GM19397 (cell line): ENCODE measurements at regions not wholly inside any gene's neighbourhood (a gene's known extent, or its start where the extent isn't known, plus 50 kb on each side); places are given as distances from the start of the nearest gene placed in this dataset.

Experiments used
- ATAC-seq: cut with Tn5 transposase; IDR thresholded peaks from one replicate; pipeline ENCODE4 v1.9.1; 2021; ENCODE audit warnings: mild to moderate bottlenecking, moderate library complexity; ENCODE audit not compliant: unreplicated experiment

- no peak for ATAC-seq
Measured at GRCh38 chr4:129345609-129346008, 249.7 kb downstream of the C4orf33 start.

GRCh38 chr4:129346036-129346435 lies 250.1 kb downstream of the C4orf33 start:
- no peak for ATAC-seq

GRCh38 chr4:129346734-129347133 lies 250.8 kb downstream of the C4orf33 start:
- no peak for ATAC-seq

- ATAC-seq: no peak
Measured at GRCh38 chr4:129350834-129351721, 255.1 kb downstream of the C4orf33 start.

- ATAC-seq: no peak
Measured at GRCh38 chr4:129352480-129352879, 256.5 kb downstream of the C4orf33 start.

GRCh38 chr4:129353490-129353889 lies 257.5 kb downstream of the C4orf33 start:
- ATAC-seq: no peak

- ATAC-seq: no peak
Measured at GRCh38 chr4:129355031-129355430, 259.1 kb downstream of the C4orf33 start.

GRCh38 chr4:129355516-129355915 lies 259.6 kb downstream of the C4orf33 start:
- no peak for ATAC-seq

GRCh38 chr4:129358571-129358970 lies 262.6 kb downstream of the C4orf33 start:
- no peak for ATAC-seq

- ATAC-seq: no peak
Measured at GRCh38 chr4:129359461-129359860, 263.5 kb downstream of the C4orf33 start.

- peak; percentile 81 for ATAC-seq
Measured at GRCh38 chr4:129362691-129363274, 266.8 kb downstream of the C4orf33 start.

- ATAC-seq: no peak
Measured at GRCh38 chr4:129364747-129365452, 268.9 kb downstream of the C4orf33 start.

- ATAC-seq: no peak
Measured at GRCh38 chr4:129369361-129370010, 273.5 kb downstream of the C4orf33 start.

GRCh38 chr4:129371065-129371464 lies 275.1 kb downstream of the C4orf33 start:
- ATAC-seq: no peak

- no peak for ATAC-seq
Measured at GRCh38 chr4:129371926-129372325, 276.0 kb downstream of the C4orf33 start.

GRCh38 chr4:129377131-129377845 lies 281.3 kb downstream of the C4orf33 start:
- no peak for ATAC-seq

- no peak for ATAC-seq
Measured at GRCh38 chr4:129378364-129378763, 282.4 kb downstream of the C4orf33 start.

- ATAC-seq: no peak
Measured at GRCh38 chr4:129379429-129379828, 283.5 kb downstream of the C4orf33 start.

GRCh38 chr4:129384974-129385373 lies 289.0 kb downstream of the C4orf33 start:
- no peak for ATAC-seq

GRCh38 chr4:129387666-129388065 lies 291.7 kb downstream of the C4orf33 start:
- ATAC-seq: no peak

- no peak for ATAC-seq
Measured at GRCh38 chr4:129393976-129394375, 298.0 kb downstream of the C4orf33 start.
